Tibial artery (tissue), 4 donors: ENCODE measurements at regions not wholly inside any gene's neighbourhood (a gene's known extent, or its start where the extent isn't known, plus 50 kb on each side); places are given as distances from the start of the nearest gene placed in this dataset.

Experiments used
- DNase-seq, 2 donors: peaks; one replicate each; pipeline ENCODE4 v3.0.0-alpha.2; 2019
- H3K27ac ChIP-seq, 2 donors: fragments of 200-600 bp; sonication (generic) in 1 of 2; 1 replicate in 1 of 2; 2 replicates in 1 of 2; pipeline ENCODE4 v1.5.1; 2018 to 2019; ENCODE audit warnings: mild to moderate bottlenecking in 1 of 2
- H3K27me3 ChIP-seq, 2 donors: fragments of 200-600 bp; sonication (generic) in 1 of 2; one replicate each; pipeline versions ENCODE4 v1.5.1 to v1.6.0; 2016 to 2019
- H3K36me3 ChIP-seq, 3 donors: fragments of 200-600 bp; sonication (generic) in 2 of 3; one replicate each; pipeline ENCODE4 v1.5.1; 2016 to 2019; ENCODE audit warnings: mild to moderate bottlenecking in 2 of 3
- H3K4me1 ChIP-seq, 4 donors: fragments of 200-600 bp; sonication (generic) in 2 of 4; 1 replicate in 3 of 4; 2 replicates in 1 of 4; pipeline ENCODE4 v1.5.1; 2016 to 2019
- H3K4me3 ChIP-seq, 2 donors: fragments of 200-600 bp; sonication (generic) in 1 of 2; 1 replicate in 1 of 2; 2 replicates in 1 of 2; pipeline ENCODE4 v1.5.1; 2018 to 2019; ENCODE audit warnings: mild to moderate bottlenecking in 2 of 2
- H3K9me3 ChIP-seq, 3 donors: fragments of 200-600 bp; sonication (generic) in 1 of 3; one replicate each; pipeline ENCODE4 v1.5.1; 2016 to 2019
- intact Hi-C: fragments of 100-400 bp; cut with DNase I; formaldehyde crosslinking; loops from one replicate; pipeline ENCODE4 v1.15.0; 2023; ENCODE audit warnings: low total_unique reads
- TF ChIP-seq, protein P1 (sequence below), 2 experiments: fragments of 200-600 bp in 1 of 2; fragments of 450-650 bp in 1 of 2; IDR thresholded peaks; one replicate each; pipeline ENCODE4 v1.5.1; 2017 to 2019; ENCODE audit warnings: antibody characterized with exemption in 2 of 2, mild to moderate bottlenecking in 1 of 2, moderate library complexity in 1 of 2

DNA sequence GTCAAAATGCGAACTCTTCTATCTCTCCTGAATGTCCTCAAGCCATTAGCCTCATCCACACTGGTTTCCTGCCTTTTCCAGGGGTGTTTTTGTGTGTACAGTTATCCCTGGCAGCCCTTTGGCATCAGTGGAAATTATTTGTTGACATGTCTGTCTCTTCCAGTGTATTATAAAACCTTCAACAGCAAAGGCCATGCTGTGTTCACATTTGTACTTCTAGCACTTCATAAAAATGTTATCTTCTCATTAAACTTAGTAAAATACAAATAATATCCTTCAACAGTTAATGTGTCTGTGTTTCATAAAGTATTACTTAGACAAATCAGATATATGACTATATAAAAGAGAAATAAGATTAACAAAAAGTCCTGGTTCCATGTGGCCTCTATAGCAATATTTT, 359.5 kb upstream of the ARGLU1 start:
- TF ChIP-seq, protein P1, sequence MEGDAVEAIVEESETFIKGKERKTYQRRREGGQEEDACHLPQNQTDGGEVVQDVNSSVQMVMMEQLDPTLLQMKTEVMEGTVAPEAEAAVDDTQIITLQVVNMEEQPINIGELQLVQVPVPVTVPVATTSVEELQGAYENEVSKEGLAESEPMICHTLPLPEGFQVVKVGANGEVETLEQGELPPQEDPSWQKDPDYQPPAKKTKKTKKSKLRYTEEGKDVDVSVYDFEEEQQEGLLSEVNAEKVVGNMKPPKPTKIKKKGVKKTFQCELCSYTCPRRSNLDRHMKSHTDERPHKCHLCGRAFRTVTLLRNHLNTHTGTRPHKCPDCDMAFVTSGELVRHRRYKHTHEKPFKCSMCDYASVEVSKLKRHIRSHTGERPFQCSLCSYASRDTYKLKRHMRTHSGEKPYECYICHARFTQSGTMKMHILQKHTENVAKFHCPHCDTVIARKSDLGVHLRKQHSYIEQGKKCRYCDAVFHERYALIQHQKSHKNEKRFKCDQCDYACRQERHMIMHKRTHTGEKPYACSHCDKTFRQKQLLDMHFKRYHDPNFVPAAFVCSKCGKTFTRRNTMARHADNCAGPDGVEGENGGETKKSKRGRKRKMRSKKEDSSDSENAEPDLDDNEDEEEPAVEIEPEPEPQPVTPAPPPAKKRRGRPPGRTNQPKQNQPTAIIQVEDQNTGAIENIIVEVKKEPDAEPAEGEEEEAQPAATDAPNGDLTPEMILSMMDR (IDR thresholded peaks at IDR 0.05): no peak
- DNase-seq: no peak
- intact Hi-C loops: no loop called here
- Histone ChIP-seq H3K27ac (no peak overlapping the region), H3K4me3 (no peak overlapping the region), H3K4me1 (no peaks in the 10 kb centered on the region), H3K27me3 (no peaks in the 10 kb centered on the region), H3K36me3 (no peaks in the 10 kb centered on the region), H3K9me3 (no peaks in the 10 kb centered on the region)

DNA sequence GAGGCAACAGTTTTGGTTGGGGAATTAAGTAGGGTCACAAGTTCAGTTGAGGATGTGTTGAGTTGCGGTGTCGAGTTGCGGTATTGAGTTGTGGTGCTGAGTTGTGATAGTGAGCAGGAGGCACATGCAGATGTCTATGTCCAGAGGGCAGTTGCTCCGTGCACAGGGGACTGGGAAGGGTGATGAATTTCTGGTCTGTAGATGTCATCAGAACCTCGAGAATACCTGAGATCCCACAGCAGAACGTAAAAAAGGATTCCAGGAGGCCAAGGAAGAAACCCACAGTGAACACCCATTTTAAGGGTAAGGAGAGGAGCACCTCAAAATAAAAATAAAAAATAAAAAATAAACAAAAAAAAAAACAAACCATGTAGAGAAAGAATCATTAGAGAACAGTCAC, 354.4 kb upstream of the ARGLU1 start:
- Histone ChIP-seq H3K4me3 (no peak overlapping the region), H3K4me1 (peaks cover 0 to 24% (median 6%) of the 10 kb centered on the region in 4 donors), H3K36me3 (no peaks in the 10 kb centered on the region), H3K27ac (no peak overlapping the region), H3K27me3 (no peaks in the 10 kb centered on the region), H3K9me3 (no peaks in the 10 kb centered on the region)
- DNase-seq: no peak
- intact Hi-C loops: no loop called here
- TF ChIP-seq, protein P1 (IDR thresholded peaks at IDR 0.05): no peak

DNA sequence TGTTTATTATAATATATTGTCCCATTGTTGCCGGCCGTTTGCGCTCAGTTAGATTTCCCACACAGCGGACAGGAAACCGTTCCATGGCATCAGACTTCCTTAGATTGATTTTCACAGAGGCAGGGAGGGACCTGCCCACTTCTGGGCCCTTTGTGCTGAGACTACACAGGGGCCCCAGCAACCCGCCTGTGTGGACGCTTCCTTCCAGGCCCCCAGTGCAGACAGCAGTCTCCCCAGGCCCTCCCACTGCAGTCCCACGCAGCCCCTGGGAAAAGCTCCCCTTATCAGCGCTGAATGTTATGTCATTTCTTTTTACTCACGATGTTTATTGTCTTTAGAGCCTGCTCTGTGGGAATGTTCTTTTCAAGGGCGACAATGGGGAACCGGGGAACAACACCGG, 351.7 kb upstream of the ARGLU1 start:
- peak in 1 of 2 donors; percentile 43 for DNase-seq
- TF ChIP-seq, protein P1 (IDR thresholded peaks at IDR 0.05): no peak
- no peaks in the 10 kb centered on the region for H3K9me3 ChIP-seq
- H3K27ac ChIP-seq: peak overlapping the region; percentile 84 to 89
- peak overlapping the region in 1 of 2 donors; percentile 15 for H3K4me3 ChIP-seq
- H3K27me3 ChIP-seq: no peaks in the 10 kb centered on the region
- H3K4me1 ChIP-seq: peaks cover 0 to 34% (median 11%) of the 10 kb centered on the region in 4 donors
- intact Hi-C loops: loop anchor here (5.0 kb wide), 1 partner anchor 352 kb away; the partner anchor contains the start of gene ARGLU1
- H3K36me3 ChIP-seq: no peaks in the 10 kb centered on the region

DNA sequence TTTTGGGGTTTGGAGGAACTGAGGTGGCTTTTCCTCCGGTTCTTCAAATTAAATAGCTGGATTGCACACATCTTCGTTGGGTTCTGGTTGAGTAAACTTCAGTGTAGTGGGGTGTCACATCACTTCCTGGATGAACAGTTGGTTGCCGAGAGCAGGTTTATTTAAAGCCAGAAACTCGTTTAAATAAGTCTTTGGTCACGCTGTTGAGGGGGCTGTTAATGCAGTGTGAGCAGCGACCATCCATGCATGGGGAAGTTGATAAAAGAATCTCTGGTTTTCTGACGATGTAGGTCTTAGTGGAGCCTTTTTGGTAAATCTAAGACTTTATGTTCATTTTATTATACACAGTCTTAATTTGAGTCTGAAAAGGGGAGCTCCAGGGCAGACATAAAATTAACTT, 351.2 kb upstream of the ARGLU1 start:
- Histone ChIP-seq H3K27ac (peak overlapping the region; percentile 84 to 89), H3K36me3 (no peaks in the 10 kb centered on the region), H3K27me3 (no peaks in the 10 kb centered on the region), H3K4me1 (peaks cover 0 to 34% (median 11%) of the 10 kb centered on the region in 4 donors), H3K4me3 (peak overlapping the region in 1 of 2 donors; percentile 15), H3K9me3 (no peaks in the 10 kb centered on the region)
- TF ChIP-seq, protein P1 (IDR thresholded peaks at IDR 0.05): no peak
- no peak for DNase-seq
- intact Hi-C loops: loop anchor here (5.0 kb wide), 1 partner anchor 352 kb away; the partner anchor contains the start of gene ARGLU1

DNA sequence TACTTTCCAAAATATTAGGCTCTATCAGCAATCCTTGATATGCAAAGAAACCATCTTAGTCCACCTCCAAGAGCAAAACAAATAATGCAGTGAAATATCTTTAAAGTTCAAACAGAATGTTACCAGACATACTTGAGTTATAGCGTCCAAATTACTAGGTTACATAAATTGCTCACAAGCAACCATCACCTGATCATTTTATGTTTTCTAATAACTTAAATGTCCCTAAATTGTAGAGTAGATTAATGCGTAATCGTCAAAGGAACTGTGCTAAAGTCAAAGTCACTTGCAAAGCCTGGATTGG, 350.6 kb upstream of the ARGLU1 start:
- peak overlapping the region; percentile 67 to 79 for H3K4me3 ChIP-seq
- TF ChIP-seq, protein P1 (IDR thresholded peaks at IDR 0.05): no peak
- H3K36me3 ChIP-seq: no peaks in the 10 kb centered on the region
- intact Hi-C loops: loop anchor here (5.0 kb wide), 1 partner anchor 351 kb away; the partner anchor contains the start of gene ARGLU1
- peaks cover 0 to 34% (median 11%) of the 10 kb centered on the region in 4 donors for H3K4me1 ChIP-seq
- H3K27ac ChIP-seq: peak overlapping the region; percentile 84 to 89
- no peak for DNase-seq
- no peaks in the 10 kb centered on the region for H3K9me3 ChIP-seq
- no peaks in the 10 kb centered on the region for H3K27me3 ChIP-seq
